Kidney glomerular epithelial cell (primary cell): ENCODE measurements at regions not wholly inside any gene's neighbourhood (a gene's known extent, or its start where the extent isn't known, plus 50 kb on each side); places are given as distances from the start of the nearest gene placed in this dataset.
"Not testable (repeated sequence)": the region's sequence is repeated elsewhere in the genome, so short reads cannot be mapped to it uniquely, and the experiment has no call there.

Experiments
- DNase-seq: peaks from one replicate; lab custom pipeline; 2025; lab: John Stamatoyannopoulos, UW

- no peak for DNase-seq
Observed at GRCh38 chr7:49669692-49670260, 103.7 kb upstream of the VWC2 start.

- peak; percentile 55 for DNase-seq
Observed at GRCh38 chr7:49670991-49671390, 102.4 kb upstream of the VWC2 start.

GRCh38 chr7:49692516-49692915 lies 80.9 kb upstream of the VWC2 start:
- no peak for DNase-seq

- no peak for DNase-seq
Observed at GRCh38 chr7:49695971-49696370, 77.5 kb upstream of the VWC2 start.

- no peak for DNase-seq
Observed at GRCh38 chr7:49700841-49701240, 72.6 kb upstream of the VWC2 start.

- no peak for DNase-seq
Observed at GRCh38 chr7:49702099-49702498, 71.3 kb upstream of the VWC2 start.

GRCh38 chr7:49703337-49703736 lies 70.1 kb upstream of the VWC2 start:
- no peak for DNase-seq

- DNase-seq, result no peak
Observed at GRCh38 chr7:49703881-49704280, 69.6 kb upstream of the VWC2 start.

GRCh38 chr7:49706106-49706505 lies 67.3 kb upstream of the VWC2 start:
- no peak for DNase-seq

- no peak for DNase-seq
Observed at GRCh38 chr7:49707891-49708290, 65.5 kb upstream of the VWC2 start.

- no peak for DNase-seq
Observed at GRCh38 chr7:49708590-49708989, 64.8 kb upstream of the VWC2 start.

- not testable (repeated sequence) for DNase-seq
Observed at GRCh38 chr7:49711072-49711723, 62.2 kb upstream of the VWC2 start.

- no peak for DNase-seq
Observed at GRCh38 chr7:49714182-49714581, 59.3 kb upstream of the VWC2 start.

- DNase-seq, result no peak
Observed at GRCh38 chr7:49715486-49715885, 58.0 kb upstream of the VWC2 start.

- no peak for DNase-seq
Observed at GRCh38 chr7:49717547-49717946, 55.9 kb upstream of the VWC2 start.

GRCh38 chr7:49718760-49719159 lies 54.7 kb upstream of the VWC2 start:
- DNase-seq, result peak; percentile 44

GRCh38 chr7:49721441-49721840 lies 52.0 kb upstream of the VWC2 start:
- no peak for DNase-seq
